Esophagus squamous epithelium (tissue), 4 donors: ENCODE measurements at regions not wholly inside any gene's neighbourhood (a gene's known extent, or its start where the extent isn't known, plus 50 kb on each side); places are given as distances from the start of the nearest gene placed in this dataset.

Source experiments
- CTCF ChIP-seq, 6 experiments: fragments of 450-650 bp in 4 of 6; fragments of 200-600 bp in 2 of 6; sonication (generic) in 2 of 6; IDR thresholded peaks; one replicate each; pipeline ENCODE4 v1.5.1; 2016 to 2019; ENCODE audit warnings: antibody characterized with exemption in 6 of 6, mild to moderate bottlenecking in 4 of 6, moderate library complexity in 4 of 6
- POLR2A ChIP-seq, 4 donors: fragments of 450-650 bp; IDR thresholded peaks; one replicate each; pipeline ENCODE4 v1.6.1; 2017; ENCODE audit warnings: antibody characterized with exemption in 4 of 4, mild to moderate bottlenecking in 4 of 4, moderate library complexity in 3 of 4

GRCh38 chr14:44142006-44142405 lies 365.1 kb downstream of the FSCB start:
- TF ChIP-seq CTCF (IDR thresholded peaks at IDR 0.05), result no peak
- TF ChIP-seq POLR2A (IDR thresholded peaks at IDR 0.05), result no peak
